Stimulated activated CD8-positive, alpha-beta memory T cell treated with anti-CD3 and anti-CD28 coated beads, Interleukin-4, amount 100 ng/mL, for 4 hours (primary cell): ENCODE measurements at regions not wholly inside any gene's neighbourhood (a gene's known extent, or its start where the extent isn't known, plus 50 kb on each side); places are given as distances from the start of the nearest gene placed in this dataset.
"Not testable (repeated sequence)": the region's sequence is repeated elsewhere in the genome, so short reads cannot be mapped to it uniquely, and the experiment has no call there.

ENCODE experiments used
- DNase-seq, 2 donors: peaks; one replicate each; pipeline ENCODE4 v3.0.0-alpha.2; 2020; ENCODE audit warnings: low read depth in 2 of 2, low spot score in 1 of 2

DNA sequence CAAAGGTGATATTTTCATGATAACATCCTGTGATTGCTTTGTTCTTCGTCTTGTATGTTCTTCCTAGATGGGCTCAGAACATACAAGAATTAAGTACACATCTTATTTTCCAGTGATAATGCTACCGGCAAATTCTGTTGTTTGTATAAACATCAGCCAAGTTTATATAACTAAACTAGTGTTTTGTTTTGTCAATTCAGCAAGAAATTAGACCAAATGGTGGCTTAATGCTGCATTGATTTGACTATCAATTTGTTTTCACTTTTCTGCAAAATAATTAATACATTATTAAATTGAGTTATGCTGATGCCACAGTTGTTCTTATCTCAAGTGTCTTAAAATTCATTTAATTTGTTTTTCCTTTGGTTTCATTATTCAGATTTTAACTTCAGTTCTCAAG is 177.7 kb downstream of the OR4F29 start:
- DNase-seq = not testable (repeated sequence)

DNA sequence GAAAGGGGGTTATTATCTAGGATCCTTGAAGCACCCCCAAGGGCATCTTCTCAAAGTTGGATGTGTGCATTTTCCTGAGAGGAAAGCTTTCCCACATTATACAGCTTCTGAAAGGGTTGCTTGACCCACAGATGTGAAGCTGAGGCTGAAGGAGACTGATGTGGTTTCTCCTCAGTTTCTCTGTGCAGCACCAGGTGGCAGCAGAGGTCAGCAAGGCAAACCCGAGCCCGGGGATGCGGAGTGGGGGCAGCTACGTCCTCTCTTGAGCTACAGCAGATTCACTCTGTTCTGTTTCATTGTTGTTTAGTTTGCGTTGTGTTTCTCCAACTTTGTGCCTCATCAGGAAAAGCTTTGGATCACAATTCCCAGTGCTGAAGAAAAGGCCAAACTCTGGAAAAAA is 183.7 kb downstream of the OR4F29 start:
- DNase-seq = peak; percentile 7 to 40
